ENCODE measurements at regions not wholly inside any gene's neighbourhood (a gene's known extent, or its start where the extent isn't known, plus 50 kb on each side); places are given as distances from the start of the nearest gene placed in this dataset.
A peak's percentile ranks its signal among the peaks of the same experiment; 100 is the strongest.
"Not testable (repeated sequence)": the region's sequence is repeated elsewhere in the genome, so short reads cannot be mapped to it uniquely, and the experiment has no call there.

GRCh38 chr1:22196041-22196440, 53.1 kb upstream of the WNT4 start:
- DNase-seq: no peak

GRCh38 chr1:22196641-22197040, 53.7 kb upstream of the WNT4 start:
- no peak for DNase-seq

- DNase-seq: no peak
Measured at GRCh38 chr1:22197644-22198043, 54.7 kb upstream of the WNT4 start.

GRCh38 chr1:22201023-22201422, 58.1 kb upstream of the WNT4 start:
- no peak for DNase-seq

- no peak for DNase-seq
Measured at GRCh38 chr1:22203335-22203734, 60.4 kb upstream of the WNT4 start.

GRCh38 chr1:22204057-22204840, 61.4 kb upstream of the WNT4 start:
- no peak for DNase-seq

GRCh38 chr1:22204989-22205913, 62.4 kb upstream of the WNT4 start:
- no peak for DNase-seq

GRCh38 chr1:22206551-22207125, 63.7 kb upstream of the WNT4 start:
- no peak for DNase-seq

GRCh38 chr1:22207511-22208267, 64.8 kb upstream of the WNT4 start:
- peak; percentile 34 for DNase-seq

GRCh38 chr1:22208268-22208972, 65.5 kb upstream of the WNT4 start:
- peak; percentile 38 for DNase-seq

GRCh38 chr1:22208973-22209378, 66.1 kb upstream of the WNT4 start:
- no peak for DNase-seq

GRCh38 chr1:22210176-22210575, 67.3 kb upstream of the WNT4 start:
- DNase-seq: no peak

- DNase-seq: no peak
Measured at GRCh38 chr1:22210636-22211035, 67.7 kb upstream of the WNT4 start.

- DNase-seq: not testable (repeated sequence)
Measured at GRCh38 chr1:22211459-22211858, 68.6 kb upstream of the WNT4 start.

- peak; percentile 59 for DNase-seq
Measured at GRCh38 chr1:22212400-22213233, 69.7 kb upstream of the WNT4 start.

GRCh38 chr1:22216210-22216883, 73.5 kb upstream of the WNT4 start:
- no peak for DNase-seq

- no peak for DNase-seq
Measured at GRCh38 chr1:22216966-22217365, 74.1 kb upstream of the WNT4 start.

GRCh38 chr1:22217811-22218460, 75.0 kb upstream of the WNT4 start:
- DNase-seq: no peak

GRCh38 chr1:22218618-22219250, 75.8 kb upstream of the WNT4 start:
- DNase-seq: no peak

Data from NCI-H146 (cell line).